ENCODE measurements at regions not wholly inside any gene's neighbourhood (a gene's known extent, or its start where the extent isn't known, plus 50 kb on each side); places are given as distances from the start of the nearest gene placed in this dataset.

DNA sequence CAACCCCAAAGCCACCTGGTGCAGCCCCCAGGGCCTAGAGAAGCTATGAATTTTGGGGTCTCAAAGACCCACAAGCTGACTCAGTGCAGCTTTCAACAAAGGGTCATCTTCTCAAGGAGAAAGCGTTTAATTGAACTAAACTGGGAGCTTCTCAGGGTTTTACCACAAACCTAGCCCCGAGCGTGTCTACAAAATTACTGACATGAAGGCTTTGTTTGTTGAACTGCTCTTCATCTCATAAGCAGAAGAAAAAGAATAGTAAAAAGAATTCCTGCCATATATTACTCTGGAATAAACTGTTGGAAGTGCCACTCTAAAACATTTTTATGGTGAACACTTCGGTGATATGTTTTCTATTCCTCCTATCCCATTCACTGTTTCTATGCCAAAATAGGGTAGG is 50.8 kb upstream of the INCENP start:
- no peak for DNase-seq (ENCODE audit: low read depth, low spot score)

DNA sequence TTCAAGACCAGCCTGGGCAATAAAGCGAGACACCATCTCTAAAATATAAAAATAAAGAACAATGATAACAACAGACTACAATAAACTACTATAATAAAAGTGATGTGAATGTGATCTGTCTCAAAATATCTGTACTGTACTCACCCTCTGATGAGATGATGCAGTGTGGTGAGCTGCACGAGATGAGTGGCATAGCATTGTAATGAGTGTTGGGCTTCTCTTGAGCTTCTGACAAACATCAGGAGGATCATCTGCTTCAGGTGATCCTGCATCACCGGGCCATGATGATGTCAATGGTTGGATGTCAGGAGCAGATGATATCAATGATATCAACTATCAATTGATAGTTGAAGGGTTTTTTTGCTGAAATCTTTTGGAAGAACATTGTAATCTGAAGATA is 52.4 kb upstream of the INCENP start:
- DNase-seq (ENCODE audit: low read depth, low spot score), result no peak

DNA sequence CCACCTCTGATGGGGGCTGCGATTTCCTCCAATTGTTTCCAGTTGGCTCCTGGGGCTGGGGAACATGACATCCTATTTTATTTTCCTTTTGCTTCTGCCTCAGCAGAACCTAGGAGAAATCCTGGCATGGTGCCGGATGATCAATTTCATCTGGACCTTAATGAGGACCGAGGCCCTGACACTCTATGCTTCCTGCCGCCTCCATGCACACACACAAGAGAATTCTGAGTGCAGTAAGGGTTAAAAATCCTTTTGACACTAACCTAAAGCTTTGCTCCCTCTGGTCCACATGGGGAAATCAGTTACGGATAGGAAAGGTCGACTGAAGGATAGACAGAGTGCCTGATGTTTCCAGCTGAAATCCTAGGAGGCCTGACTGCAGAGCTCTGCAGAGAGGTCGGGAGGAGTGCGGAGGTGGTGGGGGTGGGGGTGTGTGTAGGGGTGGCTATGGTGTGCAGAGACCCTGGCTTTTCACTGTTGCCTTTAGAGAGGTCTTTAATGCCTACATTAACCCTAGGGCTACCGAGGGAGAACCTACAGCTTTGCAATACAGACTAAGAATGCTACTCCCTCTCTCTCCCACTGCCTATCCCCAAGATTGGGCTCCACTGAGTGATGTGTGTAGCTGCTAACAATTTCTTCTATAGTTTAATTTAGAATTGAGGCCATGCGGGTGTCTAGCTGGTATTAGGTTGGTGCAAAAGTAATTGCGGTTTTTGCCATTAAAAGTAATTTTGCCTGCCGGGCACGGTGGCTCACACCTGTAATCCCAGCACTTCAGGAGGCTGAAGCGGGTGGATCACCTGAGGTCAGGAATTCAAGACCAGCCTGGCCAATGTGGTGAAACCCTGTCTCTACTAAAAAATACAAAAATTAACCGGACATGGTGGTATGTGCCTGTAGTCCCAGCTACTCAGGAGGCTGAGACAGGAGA is 53.6 kb upstream of the INCENP start:
- no peak for DNase-seq (ENCODE audit: low read depth, low spot score)

- DNase-seq (ENCODE audit: low read depth, low spot score), result no peak
Measured at GRCh38 chr11:62069374-62069773, 54.4 kb upstream of the INCENP start.

- no peak for DNase-seq (ENCODE audit: low read depth, low spot score)
Measured at GRCh38 chr11:62068730-62069129, 55.1 kb upstream of the INCENP start.

DNA sequence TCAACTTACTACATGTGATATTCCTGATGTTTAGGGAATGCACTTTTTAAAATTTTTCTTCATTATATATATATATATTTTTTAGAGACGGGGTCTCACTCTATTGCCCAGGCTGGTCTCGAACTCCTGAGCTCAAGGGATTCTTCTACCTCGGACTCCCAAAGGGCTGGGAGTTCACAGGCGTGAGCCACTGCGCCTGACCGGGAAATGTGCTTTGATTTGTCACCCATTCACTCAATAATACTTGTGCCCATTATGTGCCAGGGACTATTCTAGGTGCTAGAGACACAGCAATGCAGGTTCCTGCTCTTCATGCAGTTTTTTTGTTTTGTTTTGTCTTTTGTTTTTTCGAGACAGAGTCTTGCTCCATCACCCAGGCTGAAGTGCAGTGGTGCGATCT is 56.1 kb upstream of the INCENP start:
- no peak for DNase-seq (ENCODE audit: low read depth, low spot score)

- DNase-seq (ENCODE audit: low read depth, low spot score), result peak; percentile 76
Measured at GRCh38 chr11:62064221-62064620, 59.6 kb upstream of the INCENP start.

GRCh38 chr11:62062223-62062861 is 61.5 kb upstream of the INCENP start:
- DNase-seq (ENCODE audit: low read depth, low spot score), result no peak

GRCh38 chr11:62061356-62062222 is 62.2 kb upstream of the INCENP start:
- DNase-seq (ENCODE audit: low read depth, low spot score), result no peak

DNA sequence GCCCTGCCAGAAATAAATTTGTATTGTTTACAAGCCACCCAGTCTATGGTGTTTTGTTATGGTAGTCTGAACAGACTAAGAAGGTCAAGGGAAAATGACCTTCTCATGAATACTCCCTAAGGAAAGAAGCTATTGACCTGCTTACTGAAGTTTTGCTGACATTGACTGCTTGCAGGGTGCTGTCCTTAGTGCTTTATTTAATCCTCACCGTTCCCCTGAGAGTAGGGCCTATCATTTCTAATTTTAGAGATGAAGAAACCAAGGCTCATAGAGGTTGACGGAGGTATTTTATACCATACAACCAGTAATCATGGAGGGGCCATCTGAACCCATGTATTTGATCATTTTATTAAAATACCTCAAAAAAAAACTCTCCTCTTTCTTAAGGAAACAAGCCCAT is 66.7 kb upstream of the INCENP start:
- DNase-seq (ENCODE audit: low read depth, low spot score), result no peak

GRCh38 chr11:62055970-62056369 is 67.8 kb upstream of the INCENP start:
- peak; percentile 49 for DNase-seq (ENCODE audit: low read depth, low spot score)

DNA sequence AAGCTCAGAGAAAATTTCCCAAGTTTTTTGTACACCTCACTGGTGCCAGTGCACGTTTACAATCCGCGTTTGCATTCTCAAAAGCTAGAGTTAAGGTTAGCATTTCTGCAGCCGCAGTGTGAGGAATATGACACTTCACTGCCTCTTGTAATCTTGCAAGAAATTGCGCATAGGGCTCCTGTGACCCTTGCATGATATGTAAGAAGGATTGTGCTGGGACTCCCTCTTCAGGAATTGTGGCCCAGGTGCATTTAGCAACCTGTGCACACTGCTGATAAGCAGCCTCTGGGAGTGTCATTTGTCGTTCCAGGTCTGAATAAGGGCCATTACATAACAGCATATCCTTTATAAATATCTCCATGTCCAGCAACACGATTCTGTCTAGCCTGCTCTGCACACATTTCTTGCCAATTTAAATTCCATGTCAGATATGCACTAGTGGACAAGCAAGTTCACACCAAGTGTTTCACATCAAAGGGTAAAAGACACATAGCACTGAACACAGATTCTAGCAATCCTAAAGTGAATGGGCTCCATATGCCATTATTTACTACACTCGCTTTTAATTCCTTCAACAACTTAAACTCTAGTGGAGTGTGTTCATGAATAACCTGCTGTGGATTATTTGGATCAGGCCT is 69.2 kb upstream of the INCENP start:
- DNase-seq (ENCODE audit: low read depth, low spot score), result no peak

DNA sequence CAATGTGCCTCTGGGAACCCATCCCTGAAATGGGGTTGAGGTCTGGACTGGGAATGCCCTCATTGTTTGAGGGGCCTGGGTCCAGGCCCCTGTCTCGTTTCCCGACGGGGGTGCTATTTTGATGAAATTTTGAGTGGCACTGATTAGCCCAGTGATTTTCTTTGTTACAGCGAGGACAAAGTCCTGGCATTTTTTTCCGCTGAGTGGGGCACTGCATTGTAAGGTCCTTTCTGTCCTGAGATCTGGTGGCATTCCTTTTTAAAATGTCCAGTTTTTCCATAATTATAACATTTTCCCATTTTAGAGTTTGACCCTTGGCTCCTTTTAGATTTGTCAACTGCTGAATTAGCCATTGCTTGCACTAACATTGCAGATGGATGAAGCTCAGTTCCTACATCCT is 69.7 kb upstream of the INCENP start:
- DNase-seq (ENCODE audit: low read depth, low spot score), result no peak

DNA sequence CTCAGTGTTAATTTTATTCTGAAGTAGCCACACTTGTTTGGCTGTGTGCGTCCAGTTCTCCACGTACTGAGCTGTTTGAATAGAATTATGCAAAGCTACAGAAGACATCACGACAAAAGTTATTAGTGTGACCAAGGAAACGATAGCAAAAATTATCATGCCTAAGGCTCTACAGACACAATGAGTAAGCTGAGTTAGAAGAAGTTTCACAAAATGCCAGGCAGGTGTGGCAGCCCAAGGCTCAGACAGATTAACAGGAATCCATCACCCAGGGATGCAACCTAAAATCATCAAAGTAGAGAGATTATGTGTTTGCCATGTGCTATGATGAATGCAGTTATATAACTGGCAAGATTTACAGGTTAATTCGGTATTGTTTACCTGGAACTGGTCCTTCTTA is 73.1 kb upstream of the INCENP start:
- DNase-seq (ENCODE audit: low read depth, low spot score), result no peak

GRCh38 chr11:62048100-62048499 is 75.7 kb upstream of the INCENP start:
- no peak for DNase-seq (ENCODE audit: low read depth, low spot score)

GRCh38 chr11:62046568-62047100 is 77.2 kb upstream of the INCENP start:
- no peak for DNase-seq (ENCODE audit: low read depth, low spot score)

DNA sequence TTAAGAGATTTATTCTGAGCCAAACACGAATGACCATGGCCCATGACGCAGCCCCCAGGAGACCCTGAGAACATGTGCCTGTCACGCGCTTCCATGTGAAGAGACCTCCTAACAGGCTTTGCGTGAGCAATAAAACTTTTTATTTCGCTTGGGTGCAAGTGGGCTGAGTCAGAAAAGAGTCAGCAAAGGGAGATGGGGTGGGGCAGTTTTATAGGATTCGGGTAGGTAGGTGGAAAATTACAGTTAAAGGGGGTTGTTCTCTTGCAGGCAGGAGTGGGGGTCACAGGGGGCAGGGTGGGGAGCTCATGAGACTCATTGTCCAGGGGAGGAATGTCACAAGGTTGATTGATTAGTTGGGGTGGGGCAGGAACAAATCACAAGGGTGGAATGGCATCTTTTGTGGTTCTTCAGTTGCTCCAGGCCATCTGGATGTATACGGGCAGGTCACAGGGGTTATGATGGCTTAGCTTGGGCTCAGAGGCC is 77.2 kb upstream of the FTH1 start:
- peak; percentile 82 for DNase-seq (ENCODE audit: low read depth, low spot score)

DNA sequence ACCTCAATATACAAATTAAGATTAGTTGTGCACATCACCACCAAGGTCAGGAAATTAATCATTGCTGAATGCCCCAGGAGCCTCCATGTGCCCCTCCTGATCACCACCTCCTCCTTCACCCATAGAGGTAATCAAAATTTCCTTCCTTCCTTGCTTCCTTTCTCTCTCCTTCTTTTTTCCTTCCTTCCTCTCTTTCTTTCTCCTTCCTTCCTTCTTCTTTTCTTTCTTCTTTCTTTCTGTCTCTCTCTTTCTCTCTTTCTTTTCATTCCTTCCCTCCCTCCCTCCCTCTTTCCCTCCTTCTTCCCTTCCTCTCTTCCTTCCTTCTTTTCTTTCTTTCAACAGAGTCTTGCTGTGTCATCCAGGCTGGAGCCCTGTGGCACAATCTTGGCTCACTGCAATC is 67.9 kb upstream of the FTH1 start:
- DNase-seq (ENCODE audit: low read depth, low spot score), result no peak

GRCh38 chr11:62034036-62034338 is 66.6 kb upstream of the FTH1 start:
- no peak for DNase-seq (ENCODE audit: low read depth, low spot score)

DNA sequence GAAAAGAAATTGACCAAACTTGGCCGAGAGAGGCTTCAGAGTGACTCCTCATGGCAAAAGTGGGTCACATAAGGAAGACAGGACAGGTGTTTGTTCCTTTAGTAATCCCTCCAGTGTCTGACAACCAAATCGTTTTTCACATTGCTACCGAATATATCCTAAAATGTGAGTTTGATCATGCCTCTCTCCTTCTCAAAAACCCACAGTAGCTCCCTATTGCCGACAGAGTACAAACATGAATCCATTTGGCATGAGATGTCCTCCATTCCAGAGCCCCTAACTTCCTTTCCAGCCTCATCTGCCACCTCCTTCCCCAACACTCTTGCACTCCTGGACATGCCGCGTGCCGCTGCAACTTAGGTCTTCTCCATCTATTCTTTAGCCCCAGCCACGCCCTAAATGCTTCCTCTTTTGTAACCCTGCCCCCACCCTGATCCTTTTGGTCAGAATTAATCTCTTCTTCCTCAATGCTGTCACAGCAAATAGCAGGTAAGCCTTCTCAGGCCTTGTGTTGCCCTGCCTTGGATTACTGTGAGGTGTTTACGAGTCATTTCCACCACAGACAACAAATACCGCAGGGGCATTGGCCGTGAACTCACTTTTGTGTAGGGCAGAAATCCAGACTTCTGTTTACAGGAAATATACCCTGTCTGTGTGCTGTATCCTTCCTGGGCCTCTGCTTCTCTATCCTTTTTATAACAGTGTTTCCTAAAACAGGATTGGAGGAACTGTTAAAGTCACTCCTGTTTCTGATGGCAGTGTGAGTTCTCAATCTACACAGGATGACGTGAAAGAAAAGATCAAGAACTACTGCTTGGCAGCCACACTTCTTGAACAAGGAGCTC is 66.0 kb upstream of the FTH1 start:
- DNase-seq (ENCODE audit: low read depth, low spot score), result no peak
